ENCODE measurements at regions not wholly inside any gene's neighbourhood (a gene's known extent, or its start where the extent isn't known, plus 50 kb on each side); places are given as distances from the start of the nearest gene placed in this dataset.

GRCh38 chr6:3625980-3626563 lies 125.4 kb downstream of the PXDC1 start:
- no peak overlapping the region for H3K4me3 ChIP-seq (ENCODE audit: low read depth in 1 of 2, low read length in 1 of 2)
- H3K27me3 ChIP-seq, result peaks cover 77% of the 10 kb centered on the region
- H3K4me1 ChIP-seq (ENCODE audit: control insufficient read depth in 1 of 2, insufficient read depth in 1 of 2, low read depth in 1 of 2, low read length in 1 of 2), result no peaks in the 10 kb centered on the region
- no peaks in the 10 kb centered on the region for H3K36me3 ChIP-seq
- TF ChIP-seq CTCF (IDR thresholded peaks at IDR 0.05), result no peak
- H3K27ac ChIP-seq, result no peak overlapping the region
- no peaks in the 10 kb centered on the region for H3K9me3 ChIP-seq

GRCh38 chr6:3625149-3625979 lies 126.1 kb downstream of the PXDC1 start:
- Histone ChIP-seq H3K4me3 (ENCODE audit: low read depth in 1 of 2, low read length in 1 of 2) (no peak overlapping the region), H3K9me3 (no peaks in the 10 kb centered on the region), H3K36me3 (no peaks in the 10 kb centered on the region), H3K4me1 (ENCODE audit: control insufficient read depth in 1 of 2, insufficient read depth in 1 of 2, low read depth in 1 of 2, low read length in 1 of 2) (no peaks in the 10 kb centered on the region), H3K27me3 (peaks cover 77% of the 10 kb centered on the region), H3K27ac (no peak overlapping the region)
- TF ChIP-seq CTCF (IDR thresholded peaks at IDR 0.05), result no peak

- H3K36me3 ChIP-seq, result no peaks in the 10 kb centered on the region
- H3K9me3 ChIP-seq, result no peaks in the 10 kb centered on the region
- H3K4me3 ChIP-seq (ENCODE audit: low read depth in 1 of 2, low read length in 1 of 2), result no peak overlapping the region
- no peak for TF ChIP-seq CTCF (IDR thresholded peaks at IDR 0.05)
- no peaks in the 10 kb centered on the region for H3K4me1 ChIP-seq (ENCODE audit: control insufficient read depth in 1 of 2, insufficient read depth in 1 of 2, low read depth in 1 of 2, low read length in 1 of 2)
- H3K27ac ChIP-seq, result no peak overlapping the region
- H3K27me3 ChIP-seq, result peaks cover 68% of the 10 kb centered on the region
These were observed 127.0 kb downstream of the PXDC1 start for GRCh38 chr6:3624250-3625136.

DNA sequence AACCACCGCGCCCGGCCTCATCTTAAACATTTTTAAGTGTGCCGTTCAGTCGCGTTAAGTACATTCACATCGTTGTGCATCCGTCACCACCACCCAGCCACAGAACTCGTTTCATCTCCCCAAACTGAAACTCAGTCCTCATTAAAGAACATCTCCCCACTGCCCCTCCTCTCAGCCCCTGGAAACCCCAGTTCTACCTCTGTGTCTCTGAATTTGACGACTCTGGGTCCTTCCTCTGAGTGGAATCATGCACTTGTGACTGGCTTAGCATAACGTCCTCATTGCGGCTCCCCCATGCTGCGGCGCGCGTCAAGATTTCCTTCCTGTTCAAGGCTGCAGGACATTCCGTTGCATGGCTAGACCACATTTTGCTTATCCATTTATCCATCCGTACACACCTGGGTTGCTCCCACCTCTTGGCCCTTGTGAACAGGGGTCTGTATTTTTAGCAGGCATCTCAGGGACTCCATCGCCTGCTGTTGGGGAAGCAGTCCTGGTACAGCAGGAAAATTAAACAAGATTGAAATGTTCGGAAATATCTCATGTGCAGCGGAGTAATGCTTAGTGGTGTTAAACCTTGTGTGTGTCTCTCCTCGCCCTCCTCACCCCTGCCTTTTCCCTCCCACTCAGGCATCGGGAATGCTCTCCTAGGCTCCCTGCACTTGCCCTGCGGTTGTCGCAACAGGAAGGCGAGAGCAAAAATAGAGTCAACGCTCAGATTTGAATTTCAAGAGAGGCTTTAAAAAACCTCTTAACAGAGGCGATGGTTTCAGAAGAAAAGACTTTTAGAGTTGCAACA lies 127.9 kb downstream of the PXDC1 start:
- Histone ChIP-seq H3K9me3 (no peaks in the 10 kb centered on the region), H3K4me3 (ENCODE audit: low read depth in 1 of 2, low read length in 1 of 2) (no peak overlapping the region), H3K4me1 (ENCODE audit: control insufficient read depth in 1 of 2, insufficient read depth in 1 of 2, low read depth in 1 of 2, low read length in 1 of 2) (no peaks in the 10 kb centered on the region), H3K27me3 (peaks cover 59% of the 10 kb centered on the region), H3K36me3 (no peaks in the 10 kb centered on the region), H3K27ac (no peak overlapping the region)
- no peak for TF ChIP-seq CTCF (IDR thresholded peaks at IDR 0.05)

- H3K4me3 ChIP-seq (ENCODE audit: low read depth in 1 of 2, low read length in 1 of 2), result no peak overlapping the region
- no peaks in the 10 kb centered on the region for H3K9me3 ChIP-seq
- no peaks in the 10 kb centered on the region for H3K36me3 ChIP-seq
- H3K27me3 ChIP-seq, result peaks cover 42% of the 10 kb centered on the region
- no peaks in the 10 kb centered on the region for H3K4me1 ChIP-seq (ENCODE audit: control insufficient read depth in 1 of 2, insufficient read depth in 1 of 2, low read depth in 1 of 2, low read length in 1 of 2)
- no peak for TF ChIP-seq CTCF (IDR thresholded peaks at IDR 0.05)
- no peak overlapping the region for H3K27ac ChIP-seq
These were observed 130.1 kb downstream of the PXDC1 start for GRCh38 chr6:3621411-3621810.

All from neutrophil (primary cell).